ENCODE measurements at regions not wholly inside any gene's neighbourhood (a gene's known extent, or its start where the extent isn't known, plus 50 kb on each side); places are given as distances from the start of the nearest gene placed in this dataset.

DNA sequence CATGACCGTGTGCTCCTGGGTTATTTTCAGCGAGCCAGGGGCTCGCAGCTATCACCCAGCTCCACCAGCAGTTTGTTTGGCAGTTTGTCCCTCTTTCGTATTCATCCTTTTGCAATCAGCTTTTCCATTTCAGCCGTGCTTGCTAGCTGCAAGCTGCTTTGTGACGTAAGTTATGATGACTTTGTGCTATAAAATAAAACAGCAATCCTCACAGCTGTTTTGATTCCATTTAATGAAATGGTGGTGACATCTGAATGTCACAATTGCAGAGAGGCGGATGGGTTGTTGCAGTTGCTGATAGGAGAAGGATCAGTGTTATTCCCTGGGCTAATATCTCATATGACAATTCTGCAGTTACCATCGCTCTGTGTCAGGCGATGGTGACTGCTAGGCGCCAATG, 251.7 kb downstream of the SNX10 start:
- H3K4me3 ChIP-seq (ENCODE audit: low read length): no peak overlapping the region
- no peak for DNase-seq (ENCODE audit: low read depth)
- no peak for TF ChIP-seq CTCF (conservative IDR thresholded peaks at IDR 0.05; ENCODE audit: low read length)

DNA sequence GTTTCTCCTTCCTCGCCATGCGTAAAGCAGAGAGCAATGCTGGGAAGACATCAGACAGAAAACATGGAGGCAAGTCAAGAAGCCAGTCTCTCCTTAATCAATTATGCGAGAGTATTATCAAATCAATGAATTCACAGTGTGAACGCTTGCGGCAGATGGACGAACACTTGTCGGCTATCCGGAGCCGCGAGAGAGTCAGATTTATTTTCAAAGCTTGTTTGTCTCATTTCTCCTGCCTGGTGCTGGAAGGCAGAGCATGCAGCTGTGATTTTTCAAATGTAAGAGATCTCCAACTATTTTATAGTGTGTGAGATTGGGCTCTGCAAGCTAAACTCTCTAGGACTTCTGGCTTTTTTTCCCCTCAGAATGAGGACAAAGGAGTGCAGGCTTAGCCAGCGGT, 252.3 kb downstream of the SNX10 start:
- no peak overlapping the region for H3K4me3 ChIP-seq (ENCODE audit: low read length)
- DNase-seq (ENCODE audit: low read depth): no peak
- TF ChIP-seq CTCF (conservative IDR thresholded peaks at IDR 0.05; ENCODE audit: low read length): no peak

DNA sequence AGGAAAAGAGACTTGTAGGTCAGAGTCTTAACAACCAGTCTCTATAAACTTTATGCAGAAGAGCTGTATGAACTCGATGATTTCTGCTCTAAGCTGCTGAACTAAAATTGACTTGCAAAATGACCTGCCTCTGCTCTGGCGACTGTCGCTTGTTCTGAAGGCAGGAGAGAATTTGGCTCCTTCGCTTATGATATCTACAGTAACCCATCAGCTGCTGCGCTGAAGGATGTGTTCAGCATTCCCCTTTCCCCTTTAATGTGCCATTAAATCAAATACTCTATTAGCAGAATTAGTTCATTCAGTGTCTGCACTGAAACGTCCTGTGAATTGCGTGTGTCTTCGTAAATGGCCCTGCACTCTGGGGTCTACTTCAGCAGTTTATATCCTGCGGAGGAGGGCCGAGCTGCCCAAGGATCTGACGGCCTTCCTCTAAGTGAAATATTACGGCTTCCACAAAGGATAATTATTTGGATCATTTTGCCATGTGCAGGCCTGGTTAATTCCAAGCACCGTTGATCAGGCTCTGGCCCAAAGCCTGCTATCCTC, 254.9 kb downstream of the SNX10 start:
- DNase-seq (ENCODE audit: low read depth): no peak
- H3K4me3 ChIP-seq (ENCODE audit: low read length): no peak overlapping the region
- no peak for TF ChIP-seq CTCF (conservative IDR thresholded peaks at IDR 0.05; ENCODE audit: low read length)

DNA sequence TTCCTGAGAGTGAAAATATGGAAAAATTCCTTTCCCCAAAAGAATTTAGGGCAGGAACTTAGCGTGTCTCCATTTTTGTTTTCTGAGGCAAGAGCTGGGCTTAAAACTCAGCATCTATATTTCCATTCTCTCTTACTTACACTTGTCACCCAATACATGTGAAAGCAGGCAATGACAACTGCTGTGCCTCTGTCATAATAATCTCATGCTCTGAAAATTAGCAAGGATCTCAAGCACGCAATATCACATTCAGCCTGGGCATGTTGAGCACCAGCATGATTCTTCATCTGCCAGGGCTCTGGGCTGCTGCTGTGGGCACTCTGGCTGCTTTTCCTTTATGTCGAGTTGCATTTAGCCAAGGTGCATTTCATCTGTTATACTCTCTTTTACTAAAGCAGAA, 255.5 kb downstream of the SNX10 start:
- no peak for DNase-seq (ENCODE audit: low read depth)
- H3K4me3 ChIP-seq (ENCODE audit: low read length): no peak overlapping the region
- TF ChIP-seq CTCF (conservative IDR thresholded peaks at IDR 0.05; ENCODE audit: low read length): no peak

DNA sequence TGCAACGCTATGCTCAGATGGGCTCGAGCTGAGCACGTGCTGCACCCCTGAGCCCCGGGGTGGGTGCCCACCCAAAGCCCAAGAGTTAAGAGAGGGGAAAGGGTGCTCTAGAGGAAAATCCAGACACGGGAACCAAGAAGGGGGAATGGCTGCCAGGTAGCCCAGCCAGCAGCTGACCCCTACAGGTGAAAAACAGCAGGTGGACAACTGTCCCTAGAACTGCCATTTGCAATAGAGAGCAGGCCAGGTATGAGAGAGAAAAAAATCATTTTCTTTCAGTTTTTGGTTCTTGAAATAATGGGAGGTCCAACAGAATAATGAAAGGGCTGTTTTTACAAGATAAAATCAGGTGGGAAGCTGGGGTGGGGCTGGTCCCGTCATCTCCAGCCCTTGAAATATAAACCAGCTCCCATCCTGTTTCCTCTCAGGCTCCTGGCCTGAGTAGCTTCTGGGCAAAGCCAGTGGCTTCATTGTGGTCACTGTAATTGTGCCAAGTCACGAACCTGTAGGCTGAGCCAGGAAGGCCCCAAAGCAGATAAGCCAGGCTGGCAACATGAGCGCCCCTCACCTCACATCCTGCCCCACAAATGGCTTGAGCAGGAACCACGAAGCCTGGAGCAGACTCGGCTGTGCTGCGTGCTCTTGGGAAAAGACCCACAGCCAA, 257.8 kb downstream of the SNX10 start:
- no peak overlapping the region for H3K4me3 ChIP-seq (ENCODE audit: low read length)
- no peak for DNase-seq (ENCODE audit: low read depth)
- TF ChIP-seq CTCF (conservative IDR thresholded peaks at IDR 0.05; ENCODE audit: low read length): no peak

DNA sequence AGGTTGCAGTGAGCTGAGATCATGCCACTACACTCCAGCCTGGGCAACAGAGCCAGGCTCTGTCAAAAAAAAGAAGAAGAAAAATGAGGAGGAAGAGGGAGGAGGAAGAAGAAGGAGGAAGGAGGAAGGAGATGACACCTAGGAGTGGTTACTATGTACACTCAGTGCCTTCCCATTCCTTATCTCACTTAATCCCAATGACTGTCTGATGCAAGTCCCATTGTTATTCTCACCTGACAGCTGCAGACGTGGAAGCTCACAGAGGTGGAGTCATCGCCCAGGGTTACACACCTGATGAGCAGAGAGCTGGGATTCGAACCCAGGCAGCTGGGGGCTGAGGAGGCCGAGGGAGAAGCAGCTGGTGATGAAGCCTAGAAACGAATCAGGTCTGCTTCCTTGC, 258.8 kb downstream of the SNX10 start:
- H3K4me3 ChIP-seq (ENCODE audit: low read length): no peak overlapping the region
- no peak for TF ChIP-seq CTCF (conservative IDR thresholded peaks at IDR 0.05; ENCODE audit: low read length)
- DNase-seq (ENCODE audit: low read depth): no peak

GRCh38 chr7:26551740-26552139, 260.1 kb downstream of the SNX10 start:
- H3K4me3 ChIP-seq (ENCODE audit: low read length): no peak overlapping the region
- no peak for DNase-seq (ENCODE audit: low read depth)
- no peak for TF ChIP-seq CTCF (conservative IDR thresholded peaks at IDR 0.05; ENCODE audit: low read length)

All from AG10803 (cell line).